ENCODE measurements at regions not wholly inside any gene's neighbourhood (a gene's known extent, or its start where the extent isn't known, plus 50 kb on each side); places are given as distances from the start of the nearest gene placed in this dataset.

GRCh38 chr12:124476011-124476400 is 91.4 kb downstream of the NCOR2 start:
- peaks cover 73% of the 10 kb centered on the region for H3K36me3 ChIP-seq (ENCODE audit: control insufficient read depth, low read length)

GRCh38 chr12:124475295-124476010 is 92.0 kb downstream of the NCOR2 start:
- H3K36me3 ChIP-seq (ENCODE audit: control insufficient read depth, low read length) = peaks cover 78% of the 10 kb centered on the region
- H3K4me3 ChIP-seq (ENCODE audit: low read length) = no peak overlapping the region
- H3K79me2 ChIP-seq (ENCODE audit: control insufficient read depth, low read length) = no peaks in the 10 kb centered on the region
- H3K27me3 ChIP-seq (ENCODE audit: control insufficient read depth, low read length) = no peaks in the 10 kb centered on the region
- H3K4me1 ChIP-seq (ENCODE audit: control insufficient read depth, low read length) = peaks cover 13% of the 10 kb centered on the region
- peaks cover 18% of the 10 kb centered on the region; the same call in 1 of the 2 replicates for H3K9me3 ChIP-seq (ENCODE audit: control insufficient read depth, insufficient read depth, low read length)
- no peaks in the 10 kb centered on the region for H3K9me2 ChIP-seq (replicated peaks; ENCODE audit: control insufficient read depth, low read length)
- H4K20me1 ChIP-seq (ENCODE audit: control insufficient read depth, insufficient read depth, low read depth, low read length) = no peaks in the 10 kb centered on the region
- H3F3A ChIP-seq (ENCODE audit: control insufficient read depth, insufficient read depth) = no peaks in the 10 kb centered on the region
- H3K4me2 ChIP-seq (ENCODE audit: low read length) = no peak overlapping the region
- no peak overlapping the region for H3K27ac ChIP-seq (ENCODE audit: low read depth, low read length)
- no peak for TF ChIP-seq EZH2phosphoT487 (IDR thresholded peaks at IDR 0.05; ENCODE audit: borderline replicate concordance, low read length)
- TF ChIP-seq, protein P1, sequence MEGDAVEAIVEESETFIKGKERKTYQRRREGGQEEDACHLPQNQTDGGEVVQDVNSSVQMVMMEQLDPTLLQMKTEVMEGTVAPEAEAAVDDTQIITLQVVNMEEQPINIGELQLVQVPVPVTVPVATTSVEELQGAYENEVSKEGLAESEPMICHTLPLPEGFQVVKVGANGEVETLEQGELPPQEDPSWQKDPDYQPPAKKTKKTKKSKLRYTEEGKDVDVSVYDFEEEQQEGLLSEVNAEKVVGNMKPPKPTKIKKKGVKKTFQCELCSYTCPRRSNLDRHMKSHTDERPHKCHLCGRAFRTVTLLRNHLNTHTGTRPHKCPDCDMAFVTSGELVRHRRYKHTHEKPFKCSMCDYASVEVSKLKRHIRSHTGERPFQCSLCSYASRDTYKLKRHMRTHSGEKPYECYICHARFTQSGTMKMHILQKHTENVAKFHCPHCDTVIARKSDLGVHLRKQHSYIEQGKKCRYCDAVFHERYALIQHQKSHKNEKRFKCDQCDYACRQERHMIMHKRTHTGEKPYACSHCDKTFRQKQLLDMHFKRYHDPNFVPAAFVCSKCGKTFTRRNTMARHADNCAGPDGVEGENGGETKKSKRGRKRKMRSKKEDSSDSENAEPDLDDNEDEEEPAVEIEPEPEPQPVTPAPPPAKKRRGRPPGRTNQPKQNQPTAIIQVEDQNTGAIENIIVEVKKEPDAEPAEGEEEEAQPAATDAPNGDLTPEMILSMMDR (IDR thresholded peaks at IDR 0.05; ENCODE audit: low read depth, low read length, poor library complexity, severe bottlenecking) = no peak

More at GRCh38 chr12:124476011-124476400, 91.4 kb downstream of the NCOR2 start:
- no peak overlapping the region for H3K4me2 ChIP-seq (ENCODE audit: low read length)
- H3F3A ChIP-seq (ENCODE audit: control insufficient read depth, insufficient read depth) = no peaks in the 10 kb centered on the region
- no peak overlapping the region for H3K27ac ChIP-seq (ENCODE audit: low read depth, low read length)
- peaks cover 13% of the 10 kb centered on the region for H3K4me1 ChIP-seq (ENCODE audit: control insufficient read depth, low read length)
- peaks cover 18% of the 10 kb centered on the region; the same call in 1 of the 2 replicates for H3K9me3 ChIP-seq (ENCODE audit: control insufficient read depth, insufficient read depth, low read length)
- no peaks in the 10 kb centered on the region for H3K79me2 ChIP-seq (ENCODE audit: control insufficient read depth, low read length)
- H3K4me3 ChIP-seq (ENCODE audit: low read length) = no peak overlapping the region
- H4K20me1 ChIP-seq (ENCODE audit: control insufficient read depth, insufficient read depth, low read depth, low read length) = no peaks in the 10 kb centered on the region
- H3K9me2 ChIP-seq (replicated peaks; ENCODE audit: control insufficient read depth, low read length) = no peaks in the 10 kb centered on the region
- no peaks in the 10 kb centered on the region for H3K27me3 ChIP-seq (ENCODE audit: control insufficient read depth, low read length)
- TF ChIP-seq, protein P1 (IDR thresholded peaks at IDR 0.05; ENCODE audit: low read depth, low read length, poor library complexity, severe bottlenecking) = no peak
- no peak for TF ChIP-seq EZH2phosphoT487 (IDR thresholded peaks at IDR 0.05; ENCODE audit: borderline replicate concordance, low read length)

DNA sequence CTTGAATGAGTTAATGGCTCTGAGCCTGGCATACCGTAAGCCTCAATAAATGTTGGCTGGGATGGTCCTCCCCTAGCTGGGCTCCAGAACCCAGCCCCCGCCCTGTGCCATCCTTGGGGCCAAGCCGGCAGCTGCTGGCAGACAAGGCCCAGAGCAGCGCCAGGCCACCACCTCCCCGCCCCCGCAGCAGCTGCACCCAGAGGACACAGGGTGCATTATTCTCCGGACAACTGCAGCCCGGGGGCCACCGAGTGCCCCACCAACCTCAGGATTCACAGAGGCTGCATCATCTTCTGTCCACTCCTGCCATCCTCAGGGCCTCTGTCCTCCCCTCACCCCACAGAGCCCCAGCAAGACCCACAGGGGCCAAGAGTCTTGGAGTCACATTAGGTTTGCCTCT is 92.7 kb downstream of the NCOR2 start:
- Histone ChIP-seq H3K4me1 (ENCODE audit: control insufficient read depth, low read length) (peaks cover 16% of the 10 kb centered on the region), H4K20me1 (ENCODE audit: control insufficient read depth, insufficient read depth, low read depth, low read length) (no peaks in the 10 kb centered on the region), H3K79me2 (ENCODE audit: control insufficient read depth, low read length) (no peaks in the 10 kb centered on the region), H3K27me3 (ENCODE audit: control insufficient read depth, low read length) (no peaks in the 10 kb centered on the region), H3K36me3 (ENCODE audit: control insufficient read depth, low read length) (peaks cover 86% of the 10 kb centered on the region), H3K4me3 (ENCODE audit: low read length) (no peak overlapping the region), H3K4me2 (ENCODE audit: low read length) (no peak overlapping the region), H3K27ac (ENCODE audit: low read depth, low read length) (no peak overlapping the region), H3K9me2 (replicated peaks; ENCODE audit: control insufficient read depth, low read length) (no peaks in the 10 kb centered on the region), H3F3A (ENCODE audit: control insufficient read depth, insufficient read depth) (no peaks in the 10 kb centered on the region), H3K9me3 (ENCODE audit: control insufficient read depth, insufficient read depth, low read length) (peaks cover 20% of the 10 kb centered on the region; the same call in 1 of the 2 replicates)
- TF ChIP-seq, protein P1 (IDR thresholded peaks at IDR 0.05; ENCODE audit: low read depth, low read length, poor library complexity, severe bottlenecking) = no peak
- no peak for TF ChIP-seq EZH2phosphoT487 (IDR thresholded peaks at IDR 0.05; ENCODE audit: borderline replicate concordance, low read length)
